Activated T-helper 1 cell treated with Interleukin-2 at 50 U/mL for 16 hours (primary cell): ENCODE measurements at regions not wholly inside any gene's neighbourhood (a gene's known extent, or its start where the extent isn't known, plus 50 kb on each side); places are given as distances from the start of the nearest gene placed in this dataset.
A peak's percentile ranks its signal among the peaks of the same experiment; 100 is the strongest.
"Not testable (repeated sequence)": the region's sequence is repeated elsewhere in the genome, so short reads cannot be mapped to it uniquely, and the experiment has no call there.

Experiments
- DNase-seq: peaks from one replicate; pipeline ENCODE4 v3.0.0-alpha.2; 2020; ENCODE audit warnings: low read depth

GRCh38 chr4:184280591-184281071 is 63.0 kb upstream of the ENPP6 start:
- no peak for DNase-seq

GRCh38 chr4:184280137-184280536 is 62.5 kb upstream of the ENPP6 start:
- DNase-seq, result no peak

DNA sequence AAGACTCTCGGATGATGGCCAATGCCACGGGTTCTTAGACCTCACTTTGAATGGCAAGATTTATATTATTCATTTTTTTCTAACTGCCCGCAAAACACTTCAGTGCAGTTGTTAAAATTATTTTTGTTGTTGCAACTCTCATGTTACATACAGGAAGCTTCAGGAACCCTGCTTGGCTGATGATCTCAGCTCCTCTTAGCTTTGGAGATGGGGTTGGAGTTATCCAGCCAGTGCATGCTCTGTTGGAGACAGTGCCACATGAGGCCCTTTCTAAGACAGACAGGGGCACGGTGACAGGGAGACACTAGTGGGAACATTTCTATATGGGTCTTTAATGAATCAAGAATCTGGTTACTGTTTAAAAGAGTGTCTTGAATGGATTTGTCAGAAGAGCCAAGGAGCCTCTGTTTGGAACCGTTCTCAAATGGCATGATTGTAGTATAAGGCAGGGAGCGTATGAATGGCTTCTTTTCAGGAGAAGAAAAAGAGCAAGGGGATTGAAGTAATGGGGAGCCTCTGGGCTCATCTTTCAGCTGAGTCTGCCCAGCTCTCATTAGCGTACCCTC is 61.9 kb upstream of the ENPP6 start:
- no peak for DNase-seq

- DNase-seq, result not testable (repeated sequence)
Observed at GRCh38 chr4:184277769-184278168, 60.1 kb upstream of the ENPP6 start.

- not testable (repeated sequence) for DNase-seq
Observed at GRCh38 chr4:184277010-184277409, 59.3 kb upstream of the ENPP6 start.

DNA sequence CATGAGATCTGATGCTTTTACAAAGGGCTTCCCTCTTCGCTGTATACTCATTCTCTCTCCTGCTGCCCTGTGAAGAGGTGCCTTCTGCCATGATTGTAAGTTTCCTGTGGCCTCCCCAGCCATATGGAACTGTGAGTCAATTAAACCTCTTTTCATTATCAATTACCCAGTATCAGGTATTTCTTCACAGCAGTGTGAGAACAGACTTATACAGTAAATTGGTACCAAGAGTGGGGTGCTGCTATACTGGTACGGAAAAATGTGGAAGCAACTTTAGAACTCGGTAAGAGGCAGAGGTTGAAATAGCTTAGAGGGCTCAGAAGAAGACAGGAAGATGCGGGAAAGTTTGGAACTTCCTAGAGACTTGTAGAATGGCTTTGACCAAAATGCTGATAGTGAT is 58.7 kb upstream of the ENPP6 start:
- not testable (repeated sequence) for DNase-seq

DNA sequence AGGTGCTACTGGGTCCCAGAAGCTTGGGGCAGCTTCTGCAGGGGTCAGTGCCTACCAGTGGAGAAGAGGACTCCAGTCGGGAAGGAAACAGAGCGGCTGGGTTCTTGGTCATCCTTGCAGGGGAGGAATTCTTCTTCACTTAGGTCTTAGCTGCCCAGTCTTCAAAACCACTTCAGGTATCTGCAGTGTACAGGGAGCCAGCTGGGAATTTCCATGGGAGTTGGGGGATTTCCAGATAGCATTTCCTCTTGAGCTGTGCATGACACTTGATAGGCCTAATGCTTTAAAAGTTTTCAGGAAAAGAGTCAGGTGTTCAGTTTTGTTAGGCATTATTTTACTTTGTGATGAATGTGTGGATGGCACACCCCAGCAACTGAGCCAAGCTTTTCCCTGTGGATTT is 58.1 kb upstream of the ENPP6 start:
- DNase-seq, result no peak

GRCh38 chr4:184274286-184274951 is 56.7 kb upstream of the ENPP6 start:
- DNase-seq, result no peak

- no peak for DNase-seq
Observed at GRCh38 chr4:184273166-184274147, 55.8 kb upstream of the ENPP6 start.

DNA sequence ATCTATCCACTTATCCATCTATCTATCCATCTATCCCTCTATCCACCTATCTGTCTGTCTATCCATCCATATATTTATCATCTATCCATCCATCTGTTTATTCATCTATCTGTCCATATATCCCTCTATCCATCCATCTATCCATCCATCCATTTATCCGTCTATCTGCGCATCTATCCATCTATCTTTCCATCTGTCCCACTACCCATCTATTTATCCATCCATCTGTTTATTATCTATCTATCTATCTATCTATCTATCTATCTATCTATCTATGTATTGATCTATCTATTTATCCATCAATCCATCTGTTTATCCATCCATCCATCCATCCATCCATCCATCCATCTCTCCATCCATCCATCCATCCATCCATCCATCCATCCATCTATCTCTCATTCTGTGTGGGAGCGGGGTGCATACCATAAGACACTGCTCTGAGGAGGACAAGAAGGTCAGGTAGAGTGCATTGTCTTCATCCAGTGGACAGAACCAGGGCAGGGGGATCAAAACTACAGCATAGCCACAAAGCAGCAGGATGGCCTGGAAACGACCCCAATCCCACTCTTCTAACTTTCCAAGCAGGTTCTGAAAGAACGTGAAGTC is 53.2 kb upstream of the ENPP6 start:
- DNase-seq, result no peak

- DNase-seq, result no peak
Observed at GRCh38 chr4:184269879-184270430, 52.3 kb upstream of the ENPP6 start.

GRCh38 chr4:184268584-184269160 is 51.0 kb upstream of the ENPP6 start:
- no peak for DNase-seq

- DNase-seq, result peak; percentile 23
Observed at GRCh38 chr4:184267673-184268583, 50.3 kb upstream of the ENPP6 start.
